ENCODE measurements at regions not wholly inside any gene's neighbourhood (a gene's known extent, or its start where the extent isn't known, plus 50 kb on each side); places are given as distances from the start of the nearest gene placed in this dataset.
"Not testable (repeated sequence)": the region's sequence is repeated elsewhere in the genome, so short reads cannot be mapped to it uniquely, and the experiment has no call there.

DNA sequence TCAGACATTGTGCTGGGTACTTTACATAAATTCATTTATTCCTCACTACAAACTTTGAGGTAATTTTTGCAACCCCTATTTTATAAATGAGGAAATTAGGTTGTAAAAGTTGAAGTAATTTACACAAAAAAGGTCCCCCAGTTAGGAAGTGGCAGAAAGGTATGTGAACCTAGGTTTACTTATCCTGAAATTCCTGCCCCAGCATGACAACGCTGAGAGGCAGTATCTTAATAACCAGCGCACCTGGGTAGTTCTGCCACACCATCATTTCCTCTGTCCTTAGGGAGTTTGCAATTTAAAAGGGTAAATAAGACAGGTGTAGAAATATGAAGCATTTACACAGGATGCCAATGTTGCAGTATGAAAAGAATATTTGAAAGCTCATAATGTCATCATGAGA, 102.9 kb upstream of the NBPF8 start:
- TF ChIP-seq, protein P1, sequence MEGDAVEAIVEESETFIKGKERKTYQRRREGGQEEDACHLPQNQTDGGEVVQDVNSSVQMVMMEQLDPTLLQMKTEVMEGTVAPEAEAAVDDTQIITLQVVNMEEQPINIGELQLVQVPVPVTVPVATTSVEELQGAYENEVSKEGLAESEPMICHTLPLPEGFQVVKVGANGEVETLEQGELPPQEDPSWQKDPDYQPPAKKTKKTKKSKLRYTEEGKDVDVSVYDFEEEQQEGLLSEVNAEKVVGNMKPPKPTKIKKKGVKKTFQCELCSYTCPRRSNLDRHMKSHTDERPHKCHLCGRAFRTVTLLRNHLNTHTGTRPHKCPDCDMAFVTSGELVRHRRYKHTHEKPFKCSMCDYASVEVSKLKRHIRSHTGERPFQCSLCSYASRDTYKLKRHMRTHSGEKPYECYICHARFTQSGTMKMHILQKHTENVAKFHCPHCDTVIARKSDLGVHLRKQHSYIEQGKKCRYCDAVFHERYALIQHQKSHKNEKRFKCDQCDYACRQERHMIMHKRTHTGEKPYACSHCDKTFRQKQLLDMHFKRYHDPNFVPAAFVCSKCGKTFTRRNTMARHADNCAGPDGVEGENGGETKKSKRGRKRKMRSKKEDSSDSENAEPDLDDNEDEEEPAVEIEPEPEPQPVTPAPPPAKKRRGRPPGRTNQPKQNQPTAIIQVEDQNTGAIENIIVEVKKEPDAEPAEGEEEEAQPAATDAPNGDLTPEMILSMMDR (IDR thresholded peaks at IDR 0.05) = not testable (repeated sequence)
- TF ChIP-seq EZH2 (IDR thresholded peaks at IDR 0.05; ENCODE audit: borderline replicate concordance, insufficient read depth, low read depth, low read length, poor library complexity, severe bottlenecking) = not testable (repeated sequence)

Measured in B cell (primary cell).